Stimulated activated memory B cell treated with anti-CD40 and anti-IgM and Interleukin-4, amounts not matched to agents 10 μg/mL and 1 μg/mL and 100 μg/mL, for 72 hours (primary cell): ENCODE measurements at regions not wholly inside any gene's neighbourhood (a gene's known extent, or its start where the extent isn't known, plus 50 kb on each side); places are given as distances from the start of the nearest gene placed in this dataset.

Experiments
- ATAC-seq: fragments of 150-1000 bp; cut with Tn5 transposase; 2 replicates; pipeline ENCODE4 v1.10.0; 2021
- H3K27ac Mint-ChIP-seq: one replicate; pipeline ENCODE4 v1.8.0; 2022; ENCODE audit warnings: mild to moderate bottlenecking, mixed read lengths
- H3K27me3 Mint-ChIP-seq: one replicate; pipeline ENCODE4 v1.8.0; 2022; ENCODE audit warnings: mixed read lengths
- H3K36me3 Mint-ChIP-seq: one replicate; pipeline ENCODE4 v1.8.0; 2022; ENCODE audit warnings: mixed read lengths
- H3K4me1 Mint-ChIP-seq: one replicate; pipeline ENCODE4 v1.8.0; 2022; ENCODE audit warnings: mixed read lengths
- H3K4me3 Mint-ChIP-seq: one replicate; pipeline ENCODE4 v1.8.0; 2022; ENCODE audit warnings: mild to moderate bottlenecking, moderate library complexity, mixed read lengths
- H3K9me3 Mint-ChIP-seq: one replicate; pipeline ENCODE4 v1.8.0; 2022; ENCODE audit warnings: mixed read lengths

DNA sequence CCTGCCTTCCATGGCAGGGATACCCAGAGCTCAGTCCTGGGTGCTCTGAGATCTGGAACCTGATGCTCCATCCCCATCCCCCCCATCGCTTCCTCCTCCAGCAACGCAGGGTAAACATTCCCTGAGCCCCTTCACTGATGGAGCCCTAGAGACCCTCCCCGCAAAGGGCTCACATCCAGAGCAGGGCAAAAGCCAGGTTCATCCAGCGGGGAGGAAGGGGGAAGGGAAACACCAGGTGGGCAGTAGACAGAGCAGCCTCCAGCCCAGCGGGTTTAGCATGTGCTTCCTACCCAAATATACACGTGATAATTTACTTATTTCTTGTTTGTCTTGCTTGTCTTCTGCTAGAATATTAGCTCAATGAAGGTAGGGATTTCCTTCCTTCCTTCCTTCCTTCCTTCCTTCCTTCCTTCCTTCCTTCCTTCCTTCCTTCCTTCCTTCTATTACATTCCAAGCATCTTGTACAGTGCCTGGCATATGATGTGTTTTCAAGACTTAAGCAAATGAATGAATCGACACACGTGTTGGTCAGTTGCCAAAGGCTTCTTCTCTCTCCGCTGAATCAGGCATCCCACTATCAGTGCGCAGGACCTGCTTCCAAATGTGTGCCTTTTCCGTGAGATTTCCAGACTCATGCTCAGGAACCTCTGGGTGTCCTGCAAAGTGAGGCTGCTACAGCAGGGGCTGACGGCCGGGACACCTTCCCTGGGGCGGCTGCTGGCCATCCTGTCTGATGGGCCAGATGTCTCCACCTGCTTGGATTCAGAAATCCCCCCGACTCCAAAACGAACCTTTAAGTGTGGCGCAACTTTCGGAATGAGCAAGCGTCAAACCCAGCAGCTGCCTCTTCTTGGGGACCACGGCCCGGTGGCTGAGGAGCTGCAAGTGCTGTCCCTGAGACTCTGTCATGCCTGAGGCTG is 955.1 kb downstream of the BRD1 start:
- no peak for ATAC-seq
- Mint-ChIP-seq H3K4me3 (no peak overlapping the region), H3K27me3 (no peaks in the 10 kb centered on the region), H3K36me3 (peaks cover 5% of the 10 kb centered on the region), H3K27ac (no peak overlapping the region), H3K4me1 (no peaks in the 10 kb centered on the region), H3K9me3 (peaks cover 19% of the 10 kb centered on the region)

DNA sequence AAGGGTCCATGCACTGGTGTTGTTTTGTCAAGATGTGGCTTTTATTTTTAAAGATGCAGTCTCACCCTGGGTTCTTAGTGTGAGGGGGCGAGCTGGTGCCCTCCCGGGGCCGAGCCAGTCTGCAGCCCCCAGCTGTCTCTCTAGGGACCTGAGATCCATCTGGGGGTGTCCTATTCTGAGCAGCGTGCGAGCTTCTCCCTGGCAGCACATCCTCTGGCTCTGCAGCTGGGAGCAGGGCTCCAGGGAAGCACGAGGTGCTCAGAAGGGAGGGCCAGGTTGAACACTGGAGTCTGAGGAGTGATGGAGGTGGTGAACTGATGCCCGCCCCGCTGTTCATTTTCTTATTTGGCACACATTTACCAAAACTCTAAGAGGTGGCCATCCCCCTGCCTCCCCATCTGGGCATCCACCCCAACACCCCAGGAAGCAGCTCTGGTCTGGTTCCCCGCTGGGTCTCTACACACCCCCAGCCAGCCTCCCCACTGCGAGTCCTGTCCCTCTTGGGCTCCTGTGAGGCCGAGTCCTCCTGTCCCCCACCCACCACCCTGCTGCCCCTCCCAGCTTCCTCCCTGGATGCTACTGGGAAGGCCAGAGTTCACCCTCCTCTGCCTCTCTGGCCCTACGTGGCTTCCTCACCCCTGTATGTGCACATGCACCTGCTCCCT is 956.4 kb downstream of the BRD1 start:
- Mint-ChIP-seq H3K4me3 (no peak overlapping the region), H3K4me1 (no peaks in the 10 kb centered on the region), H3K27me3 (no peaks in the 10 kb centered on the region), H3K27ac (no peak overlapping the region), H3K9me3 (peaks cover 15% of the 10 kb centered on the region), H3K36me3 (peaks cover 5% of the 10 kb centered on the region)
- ATAC-seq, result no peak

DNA sequence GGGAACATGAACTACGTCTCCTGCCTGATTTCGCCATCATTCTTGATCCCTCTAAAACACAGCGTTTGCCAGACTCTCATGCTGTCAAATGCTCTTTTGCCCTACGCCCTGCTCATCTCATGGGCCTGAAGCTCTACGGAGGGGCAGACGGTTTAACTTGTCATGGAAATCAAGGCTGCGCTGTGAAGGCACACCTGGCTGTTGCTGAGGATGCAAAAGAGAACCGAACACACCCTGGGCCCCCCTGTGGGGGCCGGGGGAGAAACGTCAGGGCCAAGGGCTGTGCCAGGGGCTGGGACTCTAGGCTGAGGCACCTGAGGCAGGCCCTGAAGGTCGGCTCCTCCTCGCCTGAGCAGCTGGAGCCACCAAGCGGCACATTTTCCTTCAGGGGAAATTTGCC is 957.2 kb downstream of the BRD1 start:
- no peaks in the 10 kb centered on the region for H3K27me3 Mint-ChIP-seq
- H3K4me1 Mint-ChIP-seq, result no peaks in the 10 kb centered on the region
- peaks cover 13% of the 10 kb centered on the region for H3K9me3 Mint-ChIP-seq
- ATAC-seq, result no peak
- H3K36me3 Mint-ChIP-seq, result peaks cover 5% of the 10 kb centered on the region
- H3K27ac Mint-ChIP-seq, result no peak overlapping the region
- no peak overlapping the region for H3K4me3 Mint-ChIP-seq

DNA sequence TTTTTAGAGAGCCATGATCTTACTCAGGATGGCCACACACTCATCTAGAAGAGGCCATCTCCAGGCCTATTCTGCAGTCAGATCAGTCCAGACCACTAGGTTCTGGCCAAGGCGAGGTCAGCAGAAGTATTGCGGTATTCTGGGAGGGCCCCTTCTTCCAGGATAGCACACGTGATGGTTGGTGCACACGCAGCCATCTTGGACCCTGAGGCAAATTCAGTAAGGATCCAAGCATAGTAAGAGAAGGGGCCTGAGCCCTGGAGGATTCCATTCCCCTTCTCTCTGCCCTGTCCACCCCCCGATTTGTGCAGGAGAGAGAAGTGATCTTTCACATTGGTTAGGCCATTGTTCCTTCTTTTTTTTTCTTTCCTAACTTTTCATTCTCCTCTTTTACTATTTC is 957.9 kb downstream of the BRD1 start:
- Mint-ChIP-seq H3K27ac (no peak overlapping the region), H3K27me3 (no peaks in the 10 kb centered on the region), H3K4me3 (no peak overlapping the region), H3K4me1 (no peaks in the 10 kb centered on the region), H3K9me3 (peaks cover 13% of the 10 kb centered on the region), H3K36me3 (peaks cover 5% of the 10 kb centered on the region)
- ATAC-seq, result no peak

DNA sequence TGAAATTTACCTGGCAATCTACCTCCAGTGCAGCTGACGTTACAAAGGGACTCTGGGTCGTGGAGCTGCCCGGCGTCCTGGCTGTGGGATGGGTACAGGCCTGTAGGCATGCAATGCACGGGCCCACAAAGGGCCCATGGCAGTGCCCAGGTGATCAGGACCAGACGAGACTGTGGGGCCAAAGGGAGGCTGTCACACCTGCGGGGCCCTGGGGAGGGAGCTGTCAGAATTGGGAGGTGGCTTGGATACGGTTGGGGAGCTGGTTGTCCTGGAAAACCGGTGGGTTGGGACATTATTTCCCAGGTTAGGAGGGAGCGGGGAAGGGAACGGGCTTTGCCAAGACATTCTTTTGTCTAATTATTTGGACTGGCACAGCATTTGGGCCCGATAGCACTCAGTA is 958.5 kb downstream of the BRD1 start:
- Mint-ChIP-seq H3K4me1 (no peaks in the 10 kb centered on the region), H3K36me3 (peaks cover 5% of the 10 kb centered on the region), H3K9me3 (peaks cover 13% of the 10 kb centered on the region), H3K4me3 (no peak overlapping the region), H3K27ac (no peak overlapping the region), H3K27me3 (no peaks in the 10 kb centered on the region)
- ATAC-seq, result no peak

DNA sequence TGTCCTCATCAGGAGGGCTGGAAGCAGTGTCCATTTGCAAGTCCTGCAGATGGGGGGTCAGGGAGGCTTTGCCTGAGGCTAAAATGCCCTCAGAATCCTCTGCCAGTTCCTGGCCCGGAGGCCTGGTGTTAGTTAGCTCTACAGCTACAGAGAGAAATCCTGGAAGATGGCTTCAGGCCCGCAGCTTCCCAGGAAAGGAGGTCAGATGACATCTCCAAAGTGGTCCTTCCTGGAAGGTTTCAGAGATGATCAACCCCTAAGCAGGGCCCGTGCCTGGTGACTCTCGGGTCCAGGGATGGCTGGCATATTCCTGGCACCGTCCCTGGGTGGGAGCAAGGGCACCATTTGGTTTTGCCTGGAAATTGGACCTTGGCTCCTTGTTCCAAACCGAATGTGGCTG is 959.1 kb downstream of the BRD1 start:
- Mint-ChIP-seq H3K9me3 (peaks cover 13% of the 10 kb centered on the region), H3K27me3 (no peaks in the 10 kb centered on the region), H3K4me3 (no peak overlapping the region), H3K27ac (no peak overlapping the region), H3K36me3 (peaks cover 5% of the 10 kb centered on the region), H3K4me1 (no peaks in the 10 kb centered on the region)
- ATAC-seq, result no peak

DNA sequence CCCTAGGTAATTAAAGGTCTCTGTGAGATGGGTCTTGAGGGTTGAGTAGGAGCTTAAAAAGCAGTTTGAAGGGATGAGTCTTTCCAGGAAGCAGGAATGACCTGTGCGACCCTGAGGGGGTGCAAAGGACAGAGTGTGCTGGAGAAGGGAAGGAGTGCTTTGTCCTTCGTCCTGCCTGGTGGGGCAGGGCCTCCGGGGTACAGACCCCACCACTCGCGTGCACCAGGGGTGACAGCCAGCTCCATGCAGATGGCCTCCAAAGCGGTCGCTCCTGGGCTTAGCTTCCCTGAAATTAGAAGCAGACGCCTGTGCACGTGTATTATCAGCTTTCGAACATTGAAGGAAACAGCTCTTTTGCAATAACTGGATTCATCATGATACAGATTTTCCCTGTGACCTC is 959.8 kb downstream of the BRD1 start:
- no peak for ATAC-seq
- no peak overlapping the region for H3K4me3 Mint-ChIP-seq
- peaks cover 5% of the 10 kb centered on the region for H3K36me3 Mint-ChIP-seq
- no peak overlapping the region for H3K27ac Mint-ChIP-seq
- H3K9me3 Mint-ChIP-seq, result peaks cover 13% of the 10 kb centered on the region
- no peaks in the 10 kb centered on the region for H3K4me1 Mint-ChIP-seq
- no peaks in the 10 kb centered on the region for H3K27me3 Mint-ChIP-seq

DNA sequence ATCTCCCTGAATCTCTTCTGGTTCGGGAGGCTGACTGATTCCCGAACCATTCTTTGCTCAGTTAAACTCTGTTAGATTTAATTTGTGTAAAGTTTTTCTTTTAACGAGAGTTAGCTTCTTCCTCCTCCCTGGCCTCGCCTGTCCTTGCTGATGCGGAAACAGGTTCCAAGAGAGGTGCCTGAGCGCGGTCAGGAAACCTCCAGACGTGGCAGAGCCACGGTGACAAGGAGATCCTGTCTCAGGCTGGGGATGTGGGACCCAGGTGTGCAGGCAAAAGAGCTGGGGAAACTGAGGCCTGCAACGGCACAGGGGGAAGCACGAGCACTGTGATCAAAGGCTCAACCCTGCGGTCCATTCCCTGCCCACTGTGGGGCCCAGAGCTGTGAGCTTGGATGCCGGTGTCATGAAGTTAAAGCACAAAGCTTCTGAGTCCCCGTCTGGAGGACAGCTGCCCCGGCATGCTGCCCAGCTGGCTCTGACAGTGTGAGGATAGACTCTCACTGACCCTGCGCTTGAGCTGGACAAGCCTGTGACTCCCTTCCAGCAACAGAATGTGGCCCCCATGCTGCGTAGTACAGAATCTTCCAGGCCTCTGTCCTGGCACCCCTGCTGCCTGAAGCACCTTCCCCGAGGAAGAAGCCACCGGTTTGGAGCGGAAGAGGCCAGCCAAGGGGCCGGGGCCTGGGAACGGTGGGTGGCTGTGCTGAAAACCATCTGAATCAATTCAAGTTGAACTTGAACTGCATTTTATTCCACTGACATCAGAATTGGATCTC is 960.6 kb downstream of the BRD1 start:
- no peak for ATAC-seq
- Mint-ChIP-seq H3K4me3 (no peak overlapping the region), H3K4me1 (no peaks in the 10 kb centered on the region), H3K9me3 (peaks cover 9% of the 10 kb centered on the region), H3K36me3 (peaks cover 5% of the 10 kb centered on the region), H3K27me3 (no peaks in the 10 kb centered on the region), H3K27ac (no peak overlapping the region)

DNA sequence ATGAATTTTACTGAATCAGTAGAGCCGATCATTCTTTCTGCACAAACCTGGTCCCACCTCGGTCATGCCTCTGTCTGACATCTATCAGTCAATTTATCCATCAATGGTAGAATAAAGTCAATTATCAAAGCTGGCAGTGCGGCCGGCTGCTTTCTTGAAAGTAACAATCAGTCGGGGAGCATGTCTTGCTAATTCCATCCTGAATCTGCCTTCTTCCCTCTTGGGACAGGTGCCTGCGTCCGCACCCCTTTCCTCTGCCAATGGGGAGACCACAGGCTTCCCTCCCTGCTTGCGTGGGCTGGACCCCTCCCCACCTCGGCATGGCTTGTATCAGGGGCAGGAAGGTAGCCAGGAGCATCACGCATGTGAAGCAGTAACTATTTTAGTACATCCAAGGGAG is 962.9 kb downstream of the BRD1 start:
- no peaks in the 10 kb centered on the region for H3K27me3 Mint-ChIP-seq
- H3K9me3 Mint-ChIP-seq, result peaks cover 4% of the 10 kb centered on the region
- no peak for ATAC-seq
- no peak overlapping the region for H3K4me3 Mint-ChIP-seq
- no peak overlapping the region for H3K27ac Mint-ChIP-seq
- H3K4me1 Mint-ChIP-seq, result no peaks in the 10 kb centered on the region
- no peaks in the 10 kb centered on the region for H3K36me3 Mint-ChIP-seq

DNA sequence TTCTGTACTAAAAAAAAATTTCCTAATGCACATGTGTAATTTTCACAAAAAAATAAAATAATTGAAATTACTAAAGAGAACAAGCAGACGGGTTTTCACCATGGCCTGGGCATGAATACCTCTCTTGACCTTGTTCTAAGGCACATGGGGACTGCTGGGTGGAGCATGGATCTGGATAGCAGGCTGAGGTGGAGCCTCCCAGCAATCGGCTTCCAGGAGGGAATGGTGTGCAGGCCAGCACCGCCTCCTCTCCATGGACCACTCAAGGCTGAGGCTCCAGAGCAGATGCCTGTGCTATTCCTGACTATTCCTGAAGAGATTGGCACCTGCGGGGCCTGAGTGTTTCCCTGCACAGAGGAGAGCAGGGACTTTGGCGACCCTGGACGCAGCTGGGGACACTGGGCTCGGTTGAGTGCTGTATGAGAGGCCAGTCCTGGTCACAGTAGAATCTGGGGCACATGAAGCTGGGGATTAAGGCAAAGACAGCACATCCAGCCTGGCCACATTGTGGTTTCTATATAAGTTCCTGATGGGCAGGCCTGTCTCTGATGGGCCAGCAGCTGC is 963.6 kb downstream of the BRD1 start:
- Mint-ChIP-seq H3K27me3 (peaks cover 3% of the 10 kb centered on the region), H3K27ac (no peak overlapping the region), H3K36me3 (no peaks in the 10 kb centered on the region), H3K9me3 (peaks cover 5% of the 10 kb centered on the region), H3K4me1 (no peaks in the 10 kb centered on the region), H3K4me3 (no peak overlapping the region)
- no peak for ATAC-seq

DNA sequence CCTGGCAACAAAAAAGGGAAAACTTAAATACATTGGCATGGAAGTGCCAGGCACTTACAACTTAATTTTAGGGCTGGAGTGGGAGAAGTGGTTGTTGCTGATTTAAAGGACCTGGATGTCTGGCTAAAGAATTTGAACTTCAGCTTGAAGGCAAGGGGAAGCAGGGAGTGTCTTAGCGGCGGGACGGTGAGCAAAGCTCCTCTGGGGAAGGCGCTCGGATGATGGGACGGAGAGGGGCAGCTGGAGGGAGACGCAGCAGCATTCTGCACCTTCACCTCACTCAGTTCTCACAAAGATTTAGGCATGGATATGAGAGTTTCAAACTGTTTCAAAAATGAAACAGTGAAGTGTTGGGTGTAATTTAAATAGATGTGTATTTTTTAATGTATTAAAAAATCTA is 967.1 kb downstream of the BRD1 start:
- no peak overlapping the region for H3K27ac Mint-ChIP-seq
- peaks cover 16% of the 10 kb centered on the region for H3K27me3 Mint-ChIP-seq
- ATAC-seq, result no peak
- no peaks in the 10 kb centered on the region for H3K36me3 Mint-ChIP-seq
- peaks cover 14% of the 10 kb centered on the region for H3K9me3 Mint-ChIP-seq
- H3K4me3 Mint-ChIP-seq, result no peak overlapping the region
- no peaks in the 10 kb centered on the region for H3K4me1 Mint-ChIP-seq

DNA sequence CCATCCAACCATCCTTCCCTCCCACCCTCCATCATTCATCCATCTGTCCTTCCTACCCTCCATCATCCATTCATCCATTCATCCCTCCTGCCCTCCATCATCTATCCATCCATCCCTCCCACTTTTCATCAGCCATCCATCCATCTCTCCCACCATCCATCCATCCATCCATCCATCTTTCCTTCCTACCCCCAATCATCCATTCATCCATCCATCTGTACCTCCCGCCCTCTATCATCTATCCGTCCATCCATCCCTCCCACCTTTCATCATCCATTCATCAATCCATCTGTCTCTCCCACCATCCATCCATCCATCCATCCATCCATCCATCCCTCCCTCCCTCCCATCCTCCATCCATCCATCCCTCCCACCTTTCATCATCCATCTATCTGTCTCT is 968.8 kb downstream of the BRD1 start:
- Mint-ChIP-seq H3K27ac (no peak overlapping the region), H3K36me3 (no peaks in the 10 kb centered on the region), H3K27me3 (peaks cover 16% of the 10 kb centered on the region), H3K4me3 (no peak overlapping the region), H3K9me3 (peaks cover 19% of the 10 kb centered on the region), H3K4me1 (no peaks in the 10 kb centered on the region)
- no peak for ATAC-seq

DNA sequence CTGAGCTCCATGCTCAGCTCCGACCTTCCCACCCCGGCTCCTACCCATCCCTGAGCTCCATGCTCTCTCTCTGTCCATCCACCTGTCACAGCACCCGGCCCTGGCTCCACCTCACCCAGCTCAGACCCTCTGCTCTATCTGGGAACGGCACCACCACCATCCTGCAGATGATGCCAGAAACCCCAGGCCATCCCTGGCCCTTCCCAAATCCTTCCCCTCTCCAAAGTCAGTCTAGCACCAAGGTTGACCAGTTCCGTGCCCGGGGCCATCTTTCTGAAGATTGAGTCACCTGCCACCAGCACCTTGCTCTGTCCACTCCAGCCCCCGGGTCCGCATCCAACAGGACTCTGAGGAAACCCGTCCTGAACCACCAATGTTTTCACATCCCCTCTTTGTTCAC is 969.6 kb downstream of the BRD1 start:
- H3K4me1 Mint-ChIP-seq, result no peaks in the 10 kb centered on the region
- H3K27ac Mint-ChIP-seq, result no peak overlapping the region
- no peaks in the 10 kb centered on the region for H3K36me3 Mint-ChIP-seq
- ATAC-seq, result no peak
- H3K27me3 Mint-ChIP-seq, result peaks cover 16% of the 10 kb centered on the region
- no peak overlapping the region for H3K4me3 Mint-ChIP-seq
- H3K9me3 Mint-ChIP-seq, result peaks cover 19% of the 10 kb centered on the region

DNA sequence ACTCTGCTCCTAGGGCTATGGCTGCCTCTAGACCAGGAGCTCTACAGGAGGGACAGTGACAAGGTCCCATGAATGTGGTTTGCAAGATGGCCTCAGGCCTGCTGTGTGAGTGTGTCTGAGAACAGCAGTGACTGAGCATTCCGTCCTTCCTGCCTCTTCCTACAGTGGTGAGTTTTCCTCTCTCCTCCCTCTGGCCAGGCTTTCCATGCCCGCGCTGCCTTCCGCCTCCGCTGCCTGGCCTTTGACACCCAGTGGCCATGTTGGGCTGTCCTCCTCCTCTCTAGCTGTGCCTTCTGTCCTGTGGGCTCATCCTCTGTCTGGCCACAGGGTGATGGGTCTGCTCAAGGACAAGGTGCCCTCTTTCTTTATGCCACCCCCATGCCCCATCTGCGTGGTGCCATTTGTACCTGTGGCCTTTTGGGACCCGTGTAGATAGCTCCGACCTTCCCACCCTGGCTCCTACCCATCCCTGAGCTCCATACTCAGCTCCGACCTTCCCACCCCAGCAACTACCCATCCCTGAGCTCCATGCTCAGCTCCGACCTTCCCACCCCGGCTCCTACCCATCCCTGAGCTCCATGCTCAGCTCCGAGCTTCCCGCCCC is 970.4 kb downstream of the BRD1 start:
- H3K9me3 Mint-ChIP-seq, result peaks cover 19% of the 10 kb centered on the region

DNA sequence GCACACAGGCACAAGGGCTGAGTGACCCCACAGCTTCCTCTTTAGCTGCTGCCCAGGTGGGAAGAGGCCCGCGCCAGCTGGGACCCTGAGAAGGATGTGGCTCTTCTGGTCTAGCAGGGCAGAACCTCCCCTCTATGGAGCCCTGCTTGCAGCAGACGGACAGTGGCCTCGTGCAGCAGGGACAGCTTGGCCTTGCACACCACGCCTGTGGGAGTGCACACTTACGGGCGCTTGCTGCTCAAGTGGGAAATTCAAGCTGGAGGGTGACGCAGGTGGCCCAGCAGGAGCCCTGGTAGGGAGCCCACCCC is 971.4 kb downstream of the BRD1 start:
- peaks cover 16% of the 10 kb centered on the region for H3K27me3 Mint-ChIP-seq
- H3K4me3 Mint-ChIP-seq, result no peak overlapping the region
- no peak for ATAC-seq
- H3K36me3 Mint-ChIP-seq, result no peaks in the 10 kb centered on the region
- H3K4me1 Mint-ChIP-seq, result no peaks in the 10 kb centered on the region
- H3K27ac Mint-ChIP-seq, result no peak overlapping the region
- H3K9me3 Mint-ChIP-seq, result peaks cover 17% of the 10 kb centered on the region

More for the DNA sequence above, 970.4 kb downstream of the BRD1 start:
- no peaks in the 10 kb centered on the region for H3K36me3 Mint-ChIP-seq
- H3K4me3 Mint-ChIP-seq, result no peak overlapping the region
- ATAC-seq, result no peak
- H3K4me1 Mint-ChIP-seq, result no peaks in the 10 kb centered on the region
- H3K27me3 Mint-ChIP-seq, result peaks cover 16% of the 10 kb centered on the region
- H3K27ac Mint-ChIP-seq, result no peak overlapping the region
